HG03175 (cell line): ENCODE measurements at regions not wholly inside any gene's neighbourhood (a gene's known extent, or its start where the extent isn't known, plus 50 kb on each side); places are given as distances from the start of the nearest gene placed in this dataset.
"Not testable (repeated sequence)": the region's sequence is repeated elsewhere in the genome, so short reads cannot be mapped to it uniquely, and the experiment has no call there.

Experiments used
- ATAC-seq: cut with Tn5 transposase; IDR thresholded peaks from one replicate; pipeline ENCODE4 v1.9.1; 2021; ENCODE audit warnings: mild to moderate bottlenecking, moderate library complexity; ENCODE audit not compliant: unreplicated experiment

DNA sequence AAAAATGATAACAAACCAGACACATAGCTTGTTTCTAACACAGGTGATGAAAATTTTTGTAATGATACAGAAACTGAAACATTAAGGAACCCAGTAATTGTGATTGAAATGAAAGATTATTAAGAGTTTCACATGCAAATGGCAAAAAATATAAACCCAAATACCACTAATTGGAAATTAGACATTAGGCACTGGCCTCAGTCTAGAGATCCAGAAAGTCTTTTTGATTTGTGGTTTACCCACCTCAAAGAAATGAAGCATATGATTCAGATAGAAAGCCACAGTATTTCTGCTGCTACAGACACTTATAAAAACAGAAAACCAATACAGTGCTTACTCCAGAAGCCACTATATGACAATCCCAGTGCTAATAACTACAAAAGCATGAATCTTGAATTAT is 83.7 kb upstream of the ZNF519 start:
- ATAC-seq = not testable (repeated sequence)

DNA sequence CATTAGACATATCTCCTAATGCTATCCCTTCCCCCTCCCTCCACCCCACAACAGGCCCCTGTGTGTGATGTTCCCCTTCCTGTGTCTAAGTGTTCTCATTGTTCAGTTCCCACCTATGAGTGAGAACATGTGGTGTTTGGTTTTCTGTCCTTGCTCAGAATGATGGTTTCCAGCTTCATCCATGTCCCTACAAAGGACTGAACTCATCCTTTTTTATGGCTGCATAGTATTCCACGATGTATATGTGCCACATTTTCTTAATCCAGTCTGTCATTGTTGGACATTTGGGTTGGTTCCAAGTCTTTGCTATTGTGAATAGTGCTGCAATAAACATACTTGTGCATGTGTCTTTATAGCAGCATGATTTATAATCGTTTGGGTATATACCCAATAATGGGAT is 71.2 kb upstream of the ZNF519 start:
- ATAC-seq = not testable (repeated sequence)

- peak; percentile 78 for ATAC-seq
Observed at GRCh38 chr18:14190776-14191442, 58.7 kb upstream of the ZNF519 start.

- peak; percentile 67 for ATAC-seq
Observed at GRCh38 chr18:14189858-14190257, 57.6 kb upstream of the ZNF519 start.

- ATAC-seq = not testable (repeated sequence)
Observed at GRCh38 chr18:14188751-14189406, 56.6 kb upstream of the ZNF519 start.
